Endothelial cell of umbilical vein (primary cell): ENCODE measurements at regions not wholly inside any gene's neighbourhood (a gene's known extent, or its start where the extent isn't known, plus 50 kb on each side); places are given as distances from the start of the nearest gene placed in this dataset.

Experiments used
- BruUV-seq: library from RNA; stranded (reverse); fragments of 400-500 nt; replicated peaks from 2 replicates; lab custom pipeline; 2021; lab: Mats Ljungman, UMichigan
- CTCF ChIA-PET: fragments of 300-600, 350-600 bp; sonication (Branson Sonifier 250); formaldehyde crosslinking; loops from one replicate; lab custom pipeline; 2021; ENCODE audit warnings: antibody characterized with exemption, inconsistent platforms; lab: Charles Lee
- POLR2A ChIA-PET: fragments of 300-600, 350-600 bp; sonication (Branson Sonifier 250); formaldehyde crosslinking; loops from one replicate; lab custom pipeline; 2021; ENCODE audit warnings: antibody characterized with exemption, inconsistent platforms; lab: Charles Lee
- DNase-seq: peaks from one replicate; pipeline ENCODE4 v3.0.0-alpha.2; 2011; ENCODE audit warnings: low read depth, low spot score
- FAIRE-seq: peaks from 2 replicates; lab custom pipeline; 2011; peaks lifted over from hg19 to GRCh38; lab: Jason Lieb, UNC
- H2AFZ ChIP-seq: 2 replicates; pipeline ENCODE4 v1.6.0; 2012; ENCODE audit warnings: low read depth, low read length, control low read depth, inconsistent platforms
- H3K27ac ChIP-seq: 2 replicates; pipeline ENCODE4 v1.5.1; 2011; ENCODE audit warnings: low read depth, mild to moderate bottlenecking, control low read depth, low read length, moderate library complexity; ENCODE audit not compliant: insufficient read depth
- H3K27me3 ChIP-seq, 2 experiments: 2 replicates each; pipeline versions ENCODE4 v1.6.0 to v1.6.1; 2011; ENCODE audit warnings: low read length in 2 of 2, mixed read lengths in 1 of 2; ENCODE audit not compliant: control insufficient read depth in 2 of 2, insufficient read depth in 2 of 2
- H3K36me3 ChIP-seq, 2 experiments: 2 replicates in 1 of 2; 3 replicates in 1 of 2; pipeline ENCODE4 v1.5.1; 2011; ENCODE audit warnings: low read length in 2 of 2, mild to moderate bottlenecking in 1 of 2, moderate library complexity in 1 of 2; ENCODE audit not compliant: control insufficient read depth in 2 of 2, insufficient read depth in 2 of 2; ENCODE audit errors: extremely low read depth in 1 of 2
- H3K4me1 ChIP-seq: 3 replicates; pipeline ENCODE4 v1.5.1; 2011; ENCODE audit warnings: mild to moderate bottlenecking, low read length; ENCODE audit not compliant: control insufficient read depth, insufficient read depth; ENCODE audit errors: extremely low read depth
- H3K4me2 ChIP-seq: 2 replicates; pipeline ENCODE4 v1.6.1; 2011; ENCODE audit warnings: low read length, control low read depth, mixed read lengths; ENCODE audit not compliant: insufficient read depth
- H3K4me3 ChIP-seq, 3 experiments: fragments of 200-600 bp in 1 of 3; sonication (generic), shearing (Covaris generic) in 1 of 3; replicated peaks in 1 of 3; 2 replicates each; pipeline ENCODE4 v1.5.1; 2011 to 2016; ENCODE audit warnings: control low read depth in 3 of 3, low read length in 3 of 3, mild to moderate bottlenecking in 2 of 3, inconsistent platforms in 1 of 3, low read depth in 1 of 3, moderate library complexity in 1 of 3; ENCODE audit not compliant: insufficient read depth in 1 of 3
- H3K79me2 ChIP-seq: 2 replicates; pipeline ENCODE4 v1.6.0; 2012; ENCODE audit warnings: low read length, inconsistent platforms; ENCODE audit not compliant: control insufficient read depth, insufficient read depth
- H3K9ac ChIP-seq: replicated peaks from 2 replicates; pipeline ENCODE3; 2011; ENCODE audit warnings: low read length, control low read depth; ENCODE audit not compliant: insufficient read depth; ENCODE audit errors: extremely low read depth
- H3K9me1 ChIP-seq: replicated peaks from 3 replicates; pipeline ENCODE4 v1.6.0; 2011; ENCODE audit warnings: mild to moderate bottlenecking, low read length; ENCODE audit not compliant: control insufficient read depth, insufficient read depth; ENCODE audit errors: extremely low read depth
- H3K9me3 ChIP-seq: replicated peaks from 2 replicates; pipeline ENCODE4 v1.5.1; 2012; ENCODE audit warnings: low read length, inconsistent platforms; ENCODE audit not compliant: control insufficient read depth, insufficient read depth
- H4K20me1 ChIP-seq: replicated peaks from 2 replicates; pipeline ENCODE3; 2011; ENCODE audit warnings: mild to moderate bottlenecking, low read length; ENCODE audit not compliant: control insufficient read depth, insufficient read depth; ENCODE audit errors: extremely low read depth
- EZH2 ChIP-seq: IDR thresholded peaks from 2 replicates; pipeline ENCODE4 v1.6.1; 2012; ENCODE audit warnings: borderline replicate concordance, low read depth, mild to moderate bottlenecking, moderate library complexity, low read length, inconsistent platforms; ENCODE audit not compliant: severe bottlenecking
- FOS ChIP-seq: IDR thresholded peaks from 2 replicates; pipeline ENCODE4 v1.6.1; 2011; ENCODE audit warnings: mild to moderate bottlenecking, low read length, moderate library complexity, borderline replicate concordance; ENCODE audit not compliant: insufficient read depth
- GATA2 ChIP-seq: IDR thresholded peaks from 2 replicates; pipeline ENCODE4 v1.7.0; 2011; ENCODE audit warnings: low read depth, mild to moderate bottlenecking, moderate library complexity, mixed read lengths, low read length; ENCODE audit not compliant: insufficient read length, insufficient read depth
- JUN ChIP-seq: IDR thresholded peaks from 2 replicates; pipeline ENCODE4 v1.6.1; 2011; ENCODE audit warnings: borderline replicate concordance, low read depth; ENCODE audit not compliant: insufficient read length, insufficient read depth
- MAX ChIP-seq: IDR thresholded peaks from 2 replicates; pipeline ENCODE4 v1.6.1; 2011; ENCODE audit not compliant: insufficient read depth, insufficient read length
- MYC ChIP-seq: IDR thresholded peaks from one replicate; pipeline ENCODE4 v1.6.1; 2011; ENCODE audit warnings: mild to moderate bottlenecking, low read depth, low read length
- POLR2A ChIP-seq: IDR thresholded peaks from 2 replicates; pipeline ENCODE4 v1.6.1; 2012; ENCODE audit warnings: low read depth, mild to moderate bottlenecking, control low read depth, low read length
- POLR2AphosphoS5 ChIP-seq: IDR thresholded peaks from 2 replicates; pipeline ENCODE4 v1.6.1; 2012; ENCODE audit warnings: low read depth, mild to moderate bottlenecking, control low read depth, low read length, moderate library complexity; ENCODE audit not compliant: insufficient read depth
- dilution Hi-C: fragments of 300-500 bp; cut with MboI; formaldehyde crosslinking; loops from one replicate; pipeline ENCODE4 v1.15.0; 2019; ENCODE audit warnings: low sequenced_read_pairs; ENCODE audit not compliant: extremely low pct_ligation_motif_present
- intact Hi-C: fragments of 100-400 bp; cut with micrococcal nuclease; formaldehyde crosslinking; loops from one replicate; pipeline ENCODE4 v1.10.0; 2022
- TF ChIP-seq, protein P1 (sequence below), 2 donors: IDR thresholded peaks; 1 replicate in 1 of 2; 2 replicates in 1 of 2; pipeline ENCODE4 v1.5.1; 2011; ENCODE audit warnings: low read length in 2 of 2, mild to moderate bottlenecking in 2 of 2, moderate library complexity in 2 of 2, control low read depth in 1 of 2, inconsistent platforms in 1 of 2, low read depth in 1 of 2; ENCODE audit not compliant: insufficient read depth in 1 of 2; ENCODE audit errors: extremely low read depth in 1 of 2

DNA sequence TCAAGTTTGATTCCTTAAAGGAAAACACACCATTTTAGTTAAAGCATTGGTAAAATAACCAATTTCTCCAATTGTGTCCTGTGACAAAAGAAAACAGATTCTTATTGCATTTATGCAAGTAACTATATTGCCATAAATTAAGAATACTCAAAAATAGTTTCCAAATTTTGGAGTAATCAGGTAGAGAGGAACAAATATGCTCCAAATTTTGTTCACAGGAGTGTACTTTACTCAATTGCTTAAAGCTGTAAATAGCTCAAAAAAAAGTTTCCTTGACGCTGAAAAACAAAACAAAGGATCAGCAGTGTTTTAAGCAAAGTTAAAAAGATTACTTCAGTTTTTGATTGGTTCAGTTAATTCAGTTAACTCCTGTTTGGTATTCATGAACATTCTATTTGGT lies 52.2 kb upstream of the INHBA start:
- Histone ChIP-seq H3K4me2 (no peak overlapping the region), H3K4me1 (no peaks in the 10 kb centered on the region), H3K4me3 (no peak overlapping the region), H3K27me3 (no peaks in the 10 kb centered on the region), H3K9ac (no peak overlapping the region), H3K36me3 (no peaks in the 10 kb centered on the region), H3K79me2 (no peaks in the 10 kb centered on the region), H3K9me1 (no peaks in the 10 kb centered on the region), H3K27ac (no peak overlapping the region), H2AFZ (no peak overlapping the region), H3K9me3 (no peaks in the 10 kb centered on the region), H4K20me1 (no peaks in the 10 kb centered on the region)
- dilution Hi-C loops: no loop called here
- FAIRE-seq (no peak), DNase-seq (no peak)
- no TSS peak for BruUV-seq
- TF ChIP-seq POLR2A: no peak
- TF ChIP-seq EZH2: no peak
- TF ChIP-seq JUN: no peak
- TF ChIP-seq MYC: no peak
- TF ChIP-seq FOS: no peak
- no peak for TF ChIP-seq GATA2
- TF ChIP-seq, protein P1, sequence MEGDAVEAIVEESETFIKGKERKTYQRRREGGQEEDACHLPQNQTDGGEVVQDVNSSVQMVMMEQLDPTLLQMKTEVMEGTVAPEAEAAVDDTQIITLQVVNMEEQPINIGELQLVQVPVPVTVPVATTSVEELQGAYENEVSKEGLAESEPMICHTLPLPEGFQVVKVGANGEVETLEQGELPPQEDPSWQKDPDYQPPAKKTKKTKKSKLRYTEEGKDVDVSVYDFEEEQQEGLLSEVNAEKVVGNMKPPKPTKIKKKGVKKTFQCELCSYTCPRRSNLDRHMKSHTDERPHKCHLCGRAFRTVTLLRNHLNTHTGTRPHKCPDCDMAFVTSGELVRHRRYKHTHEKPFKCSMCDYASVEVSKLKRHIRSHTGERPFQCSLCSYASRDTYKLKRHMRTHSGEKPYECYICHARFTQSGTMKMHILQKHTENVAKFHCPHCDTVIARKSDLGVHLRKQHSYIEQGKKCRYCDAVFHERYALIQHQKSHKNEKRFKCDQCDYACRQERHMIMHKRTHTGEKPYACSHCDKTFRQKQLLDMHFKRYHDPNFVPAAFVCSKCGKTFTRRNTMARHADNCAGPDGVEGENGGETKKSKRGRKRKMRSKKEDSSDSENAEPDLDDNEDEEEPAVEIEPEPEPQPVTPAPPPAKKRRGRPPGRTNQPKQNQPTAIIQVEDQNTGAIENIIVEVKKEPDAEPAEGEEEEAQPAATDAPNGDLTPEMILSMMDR (IDR thresholded peaks at IDR 0.05; ENCODE audit: extremely low read depth in 1 of 2, insufficient read depth in 1 of 2, low read depth in 1 of 2, low read length in 2 of 2): no peak
- TF ChIP-seq POLR2AphosphoS5: no peak
- TF ChIP-seq MAX: no peak
- intact Hi-C loops: no loop called here
- ChIA-PET POLR2A (no interaction called here), CTCF (no interaction called here)
